Naive thymus-derived CD4-positive, alpha-beta T cell (primary cell): ENCODE measurements at regions not wholly inside any gene's neighbourhood (a gene's known extent, or its start where the extent isn't known, plus 50 kb on each side); places are given as distances from the start of the nearest gene placed in this dataset.

Source experiments
- ATAC-seq: fragments of 150-1000 bp; cut with Tn5 transposase; 2 replicates; pipeline ENCODE4 v1.10.0; 2021; ENCODE audit warnings: mild to moderate bottlenecking, moderate library complexity
- CTCF ChIA-PET: fragments of 350-600 bp; sonication (Branson Sonifier 250); formaldehyde crosslinking; loops from one replicate; lab custom pipeline; 2021; ENCODE audit warnings: antibody characterized with exemption; lab: Charles Lee
- POLR2A ChIA-PET: fragments of 350-600 bp; sonication (Branson Sonifier 250); formaldehyde crosslinking; loops from one replicate; lab custom pipeline; 2021; ENCODE audit warnings: antibody characterized with exemption, inconsistent platforms; lab: Charles Lee
- DNase-seq, 9 donors: peaks; one replicate each; pipeline versions ENCODE4 v3.0.0 to v3.0.0-alpha.2; 2020 to 2022; ENCODE audit warnings: mixed read lengths in 1 of 9
- H3K27ac ChIP-seq: one replicate; pipeline ENCODE4 v1.7.0; 2013; ENCODE audit warnings: mild to moderate bottlenecking, low read depth, low read length, moderate library complexity
- H3K27me3 ChIP-seq, 2 donors: one replicate each; pipeline ENCODE4 v1.7.0; 2013; ENCODE audit warnings: low read length in 2 of 2, mild to moderate bottlenecking in 2 of 2, moderate library complexity in 2 of 2; ENCODE audit not compliant: control insufficient read depth in 2 of 2, insufficient read depth in 2 of 2
- H3K36me3 ChIP-seq, 3 experiments: 1 replicate in 2 of 3; 2 replicates in 1 of 3; pipeline ENCODE4 v1.7.0; 2013; ENCODE audit warnings: low read length in 3 of 3, mild to moderate bottlenecking in 3 of 3, moderate library complexity in 1 of 3; ENCODE audit not compliant: insufficient read depth in 3 of 3, control insufficient read depth in 2 of 3
- H3K4me1 ChIP-seq, 2 donors: one replicate each; pipeline ENCODE4 v1.7.0; 2013; ENCODE audit warnings: low read length in 2 of 2, mild to moderate bottlenecking in 2 of 2, moderate library complexity in 1 of 2; ENCODE audit not compliant: control insufficient read depth in 2 of 2, insufficient read depth in 2 of 2
- H3K4me3 ChIP-seq: 2 replicates; pipeline ENCODE4 v1.7.0; 2013; ENCODE audit warnings: mild to moderate bottlenecking, low read length
- H3K9me3 ChIP-seq, 3 experiments: 1 replicate in 2 of 3; 2 replicates in 1 of 3; pipeline ENCODE4 v1.7.0; 2013; ENCODE audit warnings: low read length in 3 of 3; ENCODE audit not compliant: control insufficient read depth in 2 of 3
- H3K27ac Mint-ChIP-seq, 9 donors: one replicate each; pipeline ENCODE4 v1.8.0; 2020 to 2022; ENCODE audit warnings: mixed read lengths in 9 of 9, mild to moderate bottlenecking in 8 of 9, moderate library complexity in 5 of 9, inconsistent platforms in 2 of 9
- H3K27me3 Mint-ChIP-seq, 5 donors: one replicate each; pipeline ENCODE4 v1.8.0; 2021 to 2022; ENCODE audit warnings: mixed read lengths in 5 of 5, mild to moderate bottlenecking in 1 of 5
- H3K36me3 Mint-ChIP-seq, 5 donors: one replicate each; pipeline ENCODE4 v1.8.0; 2020 to 2022; ENCODE audit warnings: mixed read lengths in 5 of 5, mild to moderate bottlenecking in 3 of 5, inconsistent platforms in 1 of 5
- H3K4me1 Mint-ChIP-seq, 7 donors: one replicate each; pipeline ENCODE4 v1.8.0; 2020 to 2022; ENCODE audit warnings: mixed read lengths in 7 of 7, mild to moderate bottlenecking in 3 of 7, inconsistent platforms in 1 of 7
- H3K4me3 Mint-ChIP-seq, 10 donors: one replicate each; pipeline ENCODE4 v1.8.0; 2020 to 2022; ENCODE audit warnings: mild to moderate bottlenecking in 10 of 10, mixed read lengths in 10 of 10, moderate library complexity in 6 of 10, inconsistent platforms in 2 of 10
- H3K9me3 Mint-ChIP-seq, 11 donors: one replicate each; pipeline ENCODE4 v1.8.0; 2020 to 2022; ENCODE audit warnings: mixed read lengths in 11 of 11, mild to moderate bottlenecking in 4 of 11, inconsistent platforms in 1 of 11, moderate library complexity in 1 of 11
- intact Hi-C, 2 donors: fragments of 100-400 bp; cut with micrococcal nuclease; formaldehyde crosslinking; loops; one replicate each; pipeline ENCODE4 v1.15.1; 2023

GRCh38 chr7:63080406-63080805 lies 918.2 kb upstream of the ZNF722 start:
- intact Hi-C loops = no loop called here
- POLR2A ChIA-PET = no interaction called here
- no peak overlapping the region for H3K4me3 ChIP-seq

GRCh38 chr7:63080831-63081230 lies 917.8 kb upstream of the ZNF722 start:
- Mint-ChIP-seq H3K4me3 (no peak overlapping the region), H3K9me3 (peaks cover 0 to 75% (median 27%) of the 10 kb centered on the region in 11 donors), H3K4me1 (no peaks in the 10 kb centered on the region), H3K36me3 (peaks cover 0 to 5% (median 0%) of the 10 kb centered on the region in 5 donors), H3K27ac (no peak overlapping the region), H3K27me3 (no peaks in the 10 kb centered on the region)
- ATAC-seq (no peak), DNase-seq (no peak)
- Histone ChIP-seq H3K4me3 (no peak overlapping the region), H3K36me3 (no peaks in the 10 kb centered on the region), H3K27ac (no peak overlapping the region), H3K4me1 (no peaks in the 10 kb centered on the region), H3K9me3 (peaks cover 0 to 43% (median 0%) of the 10 kb centered on the region in 3 experiments), H3K27me3 (no peaks in the 10 kb centered on the region)
- intact Hi-C loops = no loop called here
- POLR2A ChIA-PET = no interaction called here
- CTCF ChIA-PET = no interaction called here

More at GRCh38 chr7:63080406-63080805, 918.2 kb upstream of the ZNF722 start:
- H3K4me1 ChIP-seq = no peaks in the 10 kb centered on the region
- Mint-ChIP-seq H3K27me3 (no peaks in the 10 kb centered on the region), H3K36me3 (peaks cover 0 to 5% (median 0%) of the 10 kb centered on the region in 5 donors), H3K4me1 (no peaks in the 10 kb centered on the region), H3K4me3 (no peak overlapping the region), H3K9me3 (peaks cover 0 to 76% (median 29%) of the 10 kb centered on the region in 11 donors), H3K27ac (no peak overlapping the region)
- DNase-seq (no peak), ATAC-seq (no peak)
- no peak overlapping the region for H3K27ac ChIP-seq
- H3K9me3 ChIP-seq = peaks cover 0 to 46% (median 0%) of the 10 kb centered on the region in 3 experiments
- no peaks in the 10 kb centered on the region for H3K27me3 ChIP-seq
- CTCF ChIA-PET = no interaction called here
- H3K36me3 ChIP-seq = no peaks in the 10 kb centered on the region

- Mint-ChIP-seq H3K4me1 (no peaks in the 10 kb centered on the region), H3K9me3 (peaks cover 3 to 87% (median 42%) of the 10 kb centered on the region in 11 donors)
- H3K9me3 ChIP-seq = peaks cover 0 to 25% (median 0%) of the 10 kb centered on the region in 3 experiments
These were observed 911.0 kb upstream of the ZNF722 start for GRCh38 chr7:63087575-63088190.

GRCh38 chr7:63092951-63093350 lies 905.7 kb upstream of the ZNF722 start:
- Mint-ChIP-seq H3K9me3 (peaks cover 4 to 80% (median 31%) of the 10 kb centered on the region in 11 donors), H3K27ac (no peak overlapping the region), H3K27me3 (no peaks in the 10 kb centered on the region), H3K4me1 (no peaks in the 10 kb centered on the region), H3K36me3 (peaks cover 0 to 3% (median 0%) of the 10 kb centered on the region in 5 donors), H3K4me3 (no peak overlapping the region)
- H3K9me3 ChIP-seq = peaks cover 0 to 4% (median 0%) of the 10 kb centered on the region in 3 experiments
- DNase-seq (no peak), ATAC-seq (no peak)
- H3K27ac ChIP-seq = no peak overlapping the region
- H3K36me3 ChIP-seq = no peaks in the 10 kb centered on the region
- intact Hi-C loops = no loop called here
- H3K4me3 ChIP-seq = no peak overlapping the region
- CTCF ChIA-PET = no interaction called here
- POLR2A ChIA-PET = no interaction called here
- no peaks in the 10 kb centered on the region for H3K27me3 ChIP-seq
- H3K4me1 ChIP-seq = no peaks in the 10 kb centered on the region

More at GRCh38 chr7:63087575-63088190, 911.0 kb upstream of the ZNF722 start:
- H3K27me3 Mint-ChIP-seq = no peaks in the 10 kb centered on the region
- H3K4me3 Mint-ChIP-seq = no peak overlapping the region
- Histone ChIP-seq H3K4me1 (no peaks in the 10 kb centered on the region), H3K27ac (no peak overlapping the region), H3K36me3 (no peaks in the 10 kb centered on the region), H3K4me3 (no peak overlapping the region), H3K27me3 (no peaks in the 10 kb centered on the region)
- intact Hi-C loops = no loop called here
- DNase-seq (no peak), ATAC-seq (no peak)
- H3K36me3 Mint-ChIP-seq = peaks cover 0 to 14% (median 0%) of the 10 kb centered on the region in 5 donors
- ChIA-PET POLR2A (no interaction called here), CTCF (no interaction called here)
- no peak overlapping the region for H3K27ac Mint-ChIP-seq

GRCh38 chr7:63093481-63093880 lies 905.2 kb upstream of the ZNF722 start:
- Histone ChIP-seq H3K4me3 (no peak overlapping the region), H3K27me3 (no peaks in the 10 kb centered on the region), H3K4me1 (no peaks in the 10 kb centered on the region), H3K9me3 (peaks cover 0 to 2% (median 0%) of the 10 kb centered on the region in 3 experiments), H3K27ac (no peak overlapping the region), H3K36me3 (no peaks in the 10 kb centered on the region)
- H3K4me1 Mint-ChIP-seq = no peaks in the 10 kb centered on the region
- intact Hi-C loops = no loop called here
- DNase-seq (no peak), ATAC-seq (no peak)
- no peak overlapping the region for H3K4me3 Mint-ChIP-seq
- no peaks in the 10 kb centered on the region for H3K27me3 Mint-ChIP-seq
- no peaks in the 10 kb centered on the region for H3K36me3 Mint-ChIP-seq
- no peak overlapping the region for H3K27ac Mint-ChIP-seq
- ChIA-PET CTCF (no interaction called here), POLR2A (no interaction called here)
- peaks cover 4 to 79% (median 29%) of the 10 kb centered on the region in 11 donors for H3K9me3 Mint-ChIP-seq

GRCh38 chr7:63096141-63096540 lies 902.5 kb upstream of the ZNF722 start:
- peaks cover 0 to 16% (median 0%) of the 10 kb centered on the region in 3 experiments for H3K9me3 ChIP-seq
- DNase-seq (no peak), ATAC-seq (no peak)
- ChIA-PET POLR2A (no interaction called here), CTCF (no interaction called here)
- intact Hi-C loops = no loop called here
- H3K9me3 Mint-ChIP-seq = peaks cover 8 to 76% (median 18%) of the 10 kb centered on the region in 11 donors
- H3K27me3 Mint-ChIP-seq = no peaks in the 10 kb centered on the region
- H3K36me3 ChIP-seq = no peaks in the 10 kb centered on the region
- no peak overlapping the region for H3K4me3 ChIP-seq
- no peaks in the 10 kb centered on the region for H3K4me1 Mint-ChIP-seq
- no peak overlapping the region for H3K27ac ChIP-seq
- H3K36me3 Mint-ChIP-seq = no peaks in the 10 kb centered on the region
- no peaks in the 10 kb centered on the region for H3K4me1 ChIP-seq
- H3K4me3 Mint-ChIP-seq = no peak overlapping the region
- no peak overlapping the region for H3K27ac Mint-ChIP-seq
- H3K27me3 ChIP-seq = no peaks in the 10 kb centered on the region

GRCh38 chr7:63104666-63105065 lies 894.0 kb upstream of the ZNF722 start:
- Mint-ChIP-seq H3K36me3 (peaks cover 0 to 4% (median 0%) of the 10 kb centered on the region in 5 donors), H3K4me3 (no peak overlapping the region), H3K4me1 (no peaks in the 10 kb centered on the region), H3K9me3 (peaks cover 6 to 67% (median 25%) of the 10 kb centered on the region in 11 donors), H3K27me3 (no peaks in the 10 kb centered on the region), H3K27ac (no peak overlapping the region)
- Histone ChIP-seq H3K27ac (no peak overlapping the region), H3K4me1 (no peaks in the 10 kb centered on the region), H3K4me3 (no peak overlapping the region), H3K9me3 (peaks cover 0 to 19% (median 0%) of the 10 kb centered on the region in 3 experiments), H3K27me3 (no peaks in the 10 kb centered on the region), H3K36me3 (no peaks in the 10 kb centered on the region)
- ATAC-seq = no peak
- ChIA-PET POLR2A (no interaction called here), CTCF (no interaction called here)
- intact Hi-C loops = no loop called here
- no peak for DNase-seq
